Stimulated activated CD4-positive, alpha-beta T cell treated with anti-CD3 and anti-CD28 coated beads, TNF-alpha, amount 100 ng/mL, for 48 hours (primary cell): ENCODE measurements at regions not wholly inside any gene's neighbourhood (a gene's known extent, or its start where the extent isn't known, plus 50 kb on each side); places are given as distances from the start of the nearest gene placed in this dataset.

Experiments
- DNase-seq, 3 donors: peaks; one replicate each; pipeline ENCODE4 v3.0.0-alpha.2; 2020; ENCODE audit warnings: low read depth in 3 of 3

DNA sequence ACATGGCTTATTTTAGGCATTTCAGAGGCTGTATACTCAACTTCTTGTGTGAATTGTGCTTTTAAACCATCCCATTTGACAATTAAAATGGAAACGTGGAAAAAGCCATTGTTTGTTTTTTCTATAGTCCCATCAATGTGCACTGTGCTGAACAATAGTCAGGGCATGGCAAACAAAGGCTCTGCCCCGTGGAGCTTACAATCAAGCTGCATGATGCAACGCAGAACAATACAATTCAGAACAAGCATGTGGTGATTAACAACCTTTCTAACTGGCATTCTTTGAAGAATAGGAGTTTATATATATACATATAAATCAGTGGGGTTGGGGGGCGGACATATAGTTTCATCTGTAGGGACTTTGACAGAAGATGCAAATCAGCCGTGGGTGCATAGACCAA lies 2125.4 kb upstream of the WWC1 start:
- DNase-seq, result no peak

DNA sequence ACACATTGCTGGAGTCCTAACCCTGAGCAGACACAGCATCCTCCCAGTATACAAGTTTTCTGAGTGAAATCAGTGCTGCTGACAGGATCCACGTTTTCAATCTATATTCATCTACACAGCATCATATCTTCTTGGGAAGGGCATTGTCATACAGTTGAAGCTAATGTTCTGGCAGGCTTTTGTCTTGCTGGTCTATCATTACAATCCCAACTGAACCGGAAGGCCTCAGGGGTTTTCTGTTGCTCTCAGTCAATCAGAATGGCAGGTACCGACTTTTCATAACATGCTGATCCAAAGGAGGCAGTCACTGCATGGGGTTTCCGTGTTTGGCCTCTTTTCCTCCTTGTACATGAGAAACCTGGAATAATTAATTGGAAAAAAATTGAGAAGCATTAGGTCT lies 2118.8 kb upstream of the WWC1 start:
- DNase-seq, result no peak

DNA sequence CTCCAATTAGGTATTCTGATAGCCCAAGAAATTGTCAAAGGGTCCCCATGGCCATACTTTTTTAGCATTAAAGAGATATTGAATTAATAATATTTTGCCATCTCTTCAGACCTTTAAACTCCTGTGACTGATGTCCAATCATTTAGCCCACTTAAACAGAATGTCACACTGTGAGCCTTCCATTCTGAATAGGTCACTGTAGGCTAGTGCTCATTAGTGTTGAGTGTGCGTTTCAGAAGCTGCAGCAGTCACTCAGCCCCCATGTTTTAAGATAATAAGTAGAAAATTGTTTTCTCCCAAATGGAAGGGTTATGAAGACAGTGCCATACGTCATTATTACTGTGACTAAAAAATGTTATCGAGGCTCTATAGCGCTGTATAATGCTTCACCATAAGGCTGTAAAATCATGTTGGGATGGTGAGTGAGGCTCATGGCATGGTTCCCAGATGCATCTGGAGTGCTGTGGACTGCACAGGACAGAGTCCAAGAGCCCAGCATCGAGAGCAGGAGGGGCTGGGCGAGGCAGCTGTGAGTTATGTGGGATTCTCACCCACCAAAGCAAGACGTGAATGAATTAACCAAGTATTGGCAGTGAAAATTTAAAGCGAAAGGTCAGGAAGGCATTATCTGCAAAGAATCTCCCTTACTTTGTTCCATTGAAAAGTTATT lies 2112.9 kb upstream of the WWC1 start:
- no peak for DNase-seq

DNA sequence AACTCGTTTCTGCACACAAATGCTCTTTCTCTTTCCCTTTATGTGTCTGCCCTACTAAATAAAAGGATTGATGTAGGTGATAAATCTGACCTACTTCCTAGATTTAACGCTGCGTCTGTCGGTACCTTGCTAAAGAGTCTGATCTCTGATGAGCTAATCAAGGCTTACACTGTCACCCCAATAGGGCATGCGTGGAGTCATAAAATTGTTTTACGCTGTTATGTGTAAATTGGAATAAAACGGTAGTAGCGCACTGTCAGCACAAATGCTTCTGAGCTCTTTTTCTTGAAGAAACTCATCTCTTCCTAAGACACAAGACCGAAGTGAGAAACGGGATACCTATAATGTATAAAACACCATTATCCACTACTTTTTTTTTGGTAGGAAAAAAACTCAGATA lies 2106.3 kb upstream of the WWC1 start:
- DNase-seq, result no peak

DNA sequence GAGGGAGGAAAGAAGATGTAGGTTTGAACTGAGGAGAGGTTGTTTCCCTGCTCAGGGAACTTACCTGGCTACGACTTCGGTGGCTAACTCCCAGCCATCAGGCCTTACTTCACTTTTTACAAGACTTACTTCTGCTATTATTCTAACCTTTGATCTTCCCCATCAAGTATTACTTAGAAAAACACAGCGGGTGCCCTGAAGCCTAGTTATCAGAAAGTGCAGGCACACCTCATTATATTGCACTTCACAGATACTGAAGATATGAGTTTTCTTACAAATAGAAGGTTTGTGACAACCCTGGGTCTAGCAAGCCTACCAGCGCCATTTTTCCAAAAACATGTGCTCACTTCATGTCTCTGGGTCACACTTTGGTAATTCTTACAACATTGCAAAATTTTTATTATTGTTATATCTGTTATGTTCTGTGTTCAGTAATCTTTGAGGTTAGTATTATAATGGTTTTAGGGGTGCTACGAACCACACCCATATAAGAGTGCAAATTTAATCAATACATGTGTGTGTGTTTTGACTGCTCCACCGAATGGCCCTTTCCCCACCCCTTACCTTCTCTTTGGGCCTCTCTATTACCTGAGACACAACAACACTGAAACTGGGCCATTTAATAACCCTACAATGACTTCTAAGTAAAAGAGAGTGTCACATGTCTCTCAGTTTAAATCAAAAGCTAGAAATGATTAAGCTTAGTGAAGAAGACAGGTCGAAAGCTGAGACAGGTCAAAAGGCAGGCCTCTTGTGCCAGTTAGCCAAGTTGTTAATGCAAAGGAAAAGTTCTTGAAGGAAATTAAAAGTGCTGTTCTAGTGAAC lies 2102.7 kb upstream of the WWC1 start:
- DNase-seq, result no peak

DNA sequence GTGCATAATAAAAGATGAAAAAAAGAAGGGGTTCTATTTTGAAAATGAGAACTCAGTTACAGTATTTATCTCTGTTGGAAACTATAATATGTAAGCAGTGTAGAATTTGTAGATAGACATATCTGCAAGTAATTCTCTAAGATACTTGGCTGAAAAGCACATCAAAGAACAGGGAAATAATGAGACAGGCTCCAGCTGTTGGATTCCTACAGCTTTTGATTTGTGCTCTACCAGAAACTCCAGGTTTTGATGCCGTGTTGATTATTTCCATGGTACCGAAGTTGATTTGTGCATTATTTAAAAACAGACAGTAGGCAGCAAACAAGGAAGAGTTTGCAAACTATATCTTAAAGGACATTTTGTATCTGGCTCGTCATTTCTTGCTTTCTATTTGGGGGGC lies 2098.7 kb upstream of the WWC1 start:
- DNase-seq, result no peak

- no peak for DNase-seq
These were observed 2095.5 kb upstream of the WWC1 start for GRCh38 chr5:166195981-166196380.

DNA sequence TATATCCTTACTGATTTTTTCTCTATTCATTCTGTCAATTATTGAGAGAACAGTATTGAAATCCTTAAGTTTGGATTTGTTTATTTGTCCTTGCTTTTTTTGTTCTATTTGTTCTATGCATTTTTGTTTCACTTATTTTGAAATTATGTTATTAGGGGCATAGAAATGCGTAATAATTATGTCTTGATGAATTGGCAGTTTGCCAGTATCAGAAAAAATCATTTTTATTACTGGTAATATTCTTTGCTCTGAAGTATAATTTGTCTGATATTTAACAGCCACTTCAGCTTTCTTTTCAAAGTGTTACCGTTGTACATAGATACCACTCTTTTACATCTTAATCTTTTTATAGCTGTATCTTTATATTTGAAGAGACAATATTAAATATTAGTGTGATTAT lies 2090.9 kb upstream of the WWC1 start:
- no peak for DNase-seq

DNA sequence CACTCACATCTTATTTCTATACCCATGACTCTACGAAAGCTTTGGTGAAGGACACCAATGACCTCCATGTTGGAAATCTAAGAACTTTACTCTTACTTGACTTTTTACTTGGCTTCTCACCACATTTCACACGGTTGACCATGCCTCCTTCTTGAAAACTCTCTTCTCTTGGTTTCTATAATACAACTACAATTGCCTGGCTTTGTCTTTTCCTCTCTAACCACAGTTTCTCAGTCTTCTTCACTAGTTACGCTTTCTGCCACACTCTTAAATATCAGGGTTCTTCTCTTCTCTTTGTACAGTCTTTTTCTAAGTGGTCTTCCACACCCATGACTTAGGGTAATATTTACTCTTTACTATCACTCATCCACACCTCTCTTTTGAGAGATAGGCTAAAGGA lies 2079.8 kb upstream of the WWC1 start:
- no peak for DNase-seq

GRCh38 chr5:166236327-166236726 lies 2055.1 kb upstream of the WWC1 start:
- no peak for DNase-seq

- no peak for DNase-seq
These were observed 2050.7 kb upstream of the WWC1 start for GRCh38 chr5:166240705-166241104.

DNA sequence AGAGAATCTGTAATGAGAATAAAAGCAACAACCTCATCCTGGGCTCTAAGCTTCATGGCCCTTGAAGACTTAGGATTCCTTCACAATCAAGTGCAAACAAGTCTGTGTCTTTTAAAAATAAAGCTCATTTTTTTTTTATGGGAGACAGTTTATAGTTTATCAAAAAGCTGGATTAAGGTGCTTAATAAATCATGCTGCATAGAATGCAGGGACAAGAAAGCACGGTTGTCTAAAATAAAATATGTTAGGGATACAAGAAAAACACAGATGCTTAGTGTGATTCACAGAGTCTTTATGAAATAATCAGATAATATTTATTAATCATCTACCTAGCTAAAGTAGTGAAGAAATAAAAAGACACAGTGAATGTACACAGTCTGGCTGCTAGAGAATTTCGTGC lies 2045.9 kb upstream of the WWC1 start:
- no peak for DNase-seq

GRCh38 chr5:166251786-166252185 lies 2039.7 kb upstream of the WWC1 start:
- DNase-seq, result no peak

DNA sequence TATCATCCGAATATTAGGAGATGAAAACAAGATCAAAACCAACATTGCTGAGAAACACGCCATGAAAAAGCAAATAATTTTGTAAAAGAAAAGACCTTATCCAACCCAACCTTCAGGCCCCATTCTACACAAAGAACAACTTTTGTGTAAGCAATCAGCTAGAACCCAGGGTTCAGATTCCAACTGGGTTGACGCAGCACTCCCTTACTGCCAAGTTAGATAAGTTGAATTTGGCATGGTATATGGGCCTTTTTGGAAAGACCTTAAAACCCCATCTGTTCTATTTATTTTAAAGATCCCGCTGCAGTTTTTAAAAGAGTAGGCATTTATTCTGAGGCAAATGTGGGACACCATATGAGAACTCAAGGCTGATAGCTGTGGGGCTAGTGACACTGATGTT lies 2033.8 kb upstream of the WWC1 start:
- DNase-seq, result no peak

- DNase-seq, result no peak
These were observed 2029.0 kb upstream of the WWC1 start for GRCh38 chr5:166262395-166262794.

GRCh38 chr5:166267907-166268306 lies 2023.5 kb upstream of the WWC1 start:
- DNase-seq, result no peak

DNA sequence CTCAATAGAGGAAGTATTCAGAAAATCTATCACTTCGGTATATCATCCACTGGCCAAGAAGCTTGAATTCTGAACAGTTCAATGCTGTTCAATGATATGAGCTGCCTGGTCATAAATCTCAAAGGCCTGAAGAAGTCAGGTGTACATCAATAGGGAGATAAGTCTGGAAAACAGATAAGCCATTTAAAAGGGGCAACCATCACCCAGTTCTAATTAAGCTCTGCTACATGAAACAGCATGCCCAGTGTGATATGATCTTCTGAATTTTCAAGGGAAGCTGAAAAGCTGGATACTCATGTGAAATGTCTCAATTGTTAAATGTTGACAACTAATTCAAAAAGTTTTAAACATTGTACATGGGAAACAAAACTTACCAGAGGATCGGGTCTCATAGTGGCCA lies 2020.7 kb upstream of the WWC1 start:
- DNase-seq, result no peak

DNA sequence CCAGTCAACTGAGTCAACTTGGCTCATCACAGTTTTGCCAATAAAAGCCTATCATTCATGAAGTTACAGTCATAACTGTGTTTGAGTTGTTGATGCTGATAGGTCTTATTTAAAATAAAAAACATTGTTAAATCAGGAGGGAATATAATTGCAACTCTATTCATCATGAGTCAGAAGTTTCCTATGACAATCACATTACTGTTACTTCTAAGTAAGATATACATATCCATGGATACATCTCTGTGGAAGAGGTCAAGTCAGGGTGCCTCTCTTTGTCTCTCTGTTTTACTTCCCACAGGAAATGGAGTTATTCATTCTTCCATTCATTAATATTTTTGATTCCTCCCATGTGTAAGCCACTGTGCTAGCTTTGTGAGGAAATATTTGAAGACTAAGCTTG lies 2015.4 kb upstream of the WWC1 start:
- no peak for DNase-seq

GRCh38 chr5:166279828-166280227 lies 2011.6 kb upstream of the WWC1 start:
- DNase-seq, result no peak

DNA sequence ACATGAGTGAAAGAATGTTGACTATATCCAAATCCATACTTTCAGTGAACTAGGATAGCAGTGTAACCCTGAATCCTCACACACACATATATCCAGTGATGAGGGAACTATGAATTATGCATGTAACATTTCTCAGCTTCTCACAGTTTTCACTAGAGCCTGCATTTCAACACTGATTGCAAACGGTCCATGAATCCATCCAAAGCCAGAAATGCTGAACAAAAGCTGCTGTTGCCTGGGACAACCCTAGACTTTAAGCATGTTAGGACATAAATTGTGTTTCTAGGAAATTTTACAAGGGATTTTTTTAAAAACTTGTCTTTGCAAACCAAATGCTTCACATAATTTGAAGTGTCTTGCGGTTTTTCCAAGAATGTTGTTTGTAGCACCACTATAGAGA lies 2010.0 kb upstream of the WWC1 start:
- no peak for DNase-seq

DNA sequence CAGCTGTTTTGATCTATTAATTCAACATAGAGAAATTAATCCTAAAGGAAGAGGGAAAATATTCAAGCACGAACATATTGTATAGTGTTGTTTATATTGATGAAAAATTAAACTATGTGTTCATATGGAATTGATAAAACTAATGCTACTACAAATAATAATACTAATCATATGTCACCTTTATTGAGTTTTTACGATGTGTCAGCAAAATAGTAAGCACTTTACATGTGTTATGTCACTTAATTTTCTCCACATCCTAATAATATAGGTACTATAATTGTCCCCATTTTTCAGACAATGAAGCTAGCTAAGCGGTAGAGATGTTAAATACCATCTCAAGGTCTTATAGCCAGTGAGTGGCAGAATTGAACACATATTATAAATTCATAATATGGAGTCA lies 2008.5 kb upstream of the WWC1 start:
- no peak for DNase-seq

- DNase-seq, result no peak
These were observed 2006.1 kb upstream of the WWC1 start for GRCh38 chr5:166285361-166285760.

- no peak for DNase-seq
These were observed 2004.6 kb upstream of the WWC1 start for GRCh38 chr5:166286832-166287231.

GRCh38 chr5:166287866-166288265 lies 2003.6 kb upstream of the WWC1 start:
- DNase-seq, result no peak
